H9 (cell line): ENCODE measurements at regions not wholly inside any gene's neighbourhood (a gene's known extent, or its start where the extent isn't known, plus 50 kb on each side); places are given as distances from the start of the nearest gene placed in this dataset.

ENCODE experiments used
- DNase-seq: peaks from one replicate; pipeline ENCODE4 v3.0.0-alpha.2; 2017
- H2AFZ ChIP-seq: one replicate; pipeline ENCODE4 v1.6.1; 2013; ENCODE audit warnings: mild to moderate bottlenecking, low read length, control low read depth, moderate library complexity
- H2AK5ac ChIP-seq: 2 replicates; pipeline ENCODE4 v1.6.1; 2013; ENCODE audit warnings: low read length, control low read depth, mixed read lengths; ENCODE audit not compliant: insufficient read length
- H2BK120ac ChIP-seq: one replicate; pipeline ENCODE4 v1.6.1; 2013; ENCODE audit warnings: low read depth, mild to moderate bottlenecking, low read length, control low read depth, inconsistent platforms; ENCODE audit not compliant: poor library complexity, severe bottlenecking
- H2BK12ac ChIP-seq: 2 replicates; pipeline ENCODE4 v1.6.1; 2013; ENCODE audit warnings: low read length, control low read depth, mixed read lengths, low read depth; ENCODE audit not compliant: insufficient read length
- H2BK15ac ChIP-seq: 2 replicates; pipeline ENCODE4 v1.6.1; 2013; ENCODE audit warnings: low read depth, low read length, control low read depth
- H2BK20ac ChIP-seq: one replicate; pipeline ENCODE4 v1.6.1; 2013; ENCODE audit warnings: low read depth, mild to moderate bottlenecking, low read length, control low read depth, inconsistent platforms; ENCODE audit not compliant: poor library complexity, severe bottlenecking
- H2BK5ac ChIP-seq: 2 replicates; pipeline ENCODE4 v1.6.1; 2013; ENCODE audit warnings: low read length, control low read depth, mixed read lengths; ENCODE audit not compliant: insufficient read length
- H3K14ac ChIP-seq: 2 replicates; pipeline ENCODE4 v1.6.1; 2013; ENCODE audit warnings: low read length, control low read depth; ENCODE audit not compliant: insufficient read depth
- H3K18ac ChIP-seq: 2 replicates; pipeline ENCODE4 v1.6.1; 2013; ENCODE audit warnings: low read depth, mild to moderate bottlenecking, mixed read lengths, low read length, control low read depth; ENCODE audit not compliant: insufficient read length
- H3K23ac ChIP-seq: 2 replicates; pipeline ENCODE4 v1.6.1; 2013; ENCODE audit warnings: low read length, control low read depth, mixed read lengths, low read depth; ENCODE audit not compliant: insufficient read length
- H3K23me2 ChIP-seq: 2 replicates; pipeline ENCODE4 v1.6.1; 2013; ENCODE audit warnings: low read depth, mild to moderate bottlenecking, mixed read lengths, low read length, control low read depth; ENCODE audit not compliant: insufficient read length, poor library complexity, severe bottlenecking
- H3K27ac ChIP-seq: 2 replicates; pipeline ENCODE4 v1.5.1; 2013; ENCODE audit warnings: low read length, control low read depth, mixed read lengths, low read depth; ENCODE audit not compliant: insufficient read length
- H3K27me3 ChIP-seq: 2 replicates; pipeline ENCODE4 v1.6.1; 2013; ENCODE audit warnings: low read length, control low read depth, inconsistent platforms; ENCODE audit not compliant: insufficient read depth
- H3K4ac ChIP-seq: 2 replicates; pipeline ENCODE4 v1.6.1; 2013; ENCODE audit warnings: low read depth, mild to moderate bottlenecking, control low read depth, inconsistent platforms, low read length, moderate library complexity
- H3K4me1 ChIP-seq: 2 replicates; pipeline ENCODE4 v1.6.1; 2013; ENCODE audit warnings: low read length, control low read depth, inconsistent platforms; ENCODE audit not compliant: insufficient read depth
- H3K4me2 ChIP-seq: 2 replicates; pipeline ENCODE4 v1.6.1; 2013; ENCODE audit warnings: low read length, control low read depth, mixed read lengths; ENCODE audit not compliant: insufficient read length, insufficient read depth
- H3K56ac ChIP-seq: 2 replicates; pipeline ENCODE4 v1.6.1; 2013; ENCODE audit warnings: low read depth, mild to moderate bottlenecking, mixed read lengths, low read length, control low read depth; ENCODE audit not compliant: insufficient read length
- H3K79me1 ChIP-seq: 2 replicates; pipeline ENCODE4 v1.6.1; 2013; ENCODE audit warnings: low read depth, mild to moderate bottlenecking, moderate library complexity, low read length, control low read depth, inconsistent platforms; ENCODE audit not compliant: insufficient read depth, poor library complexity, severe bottlenecking
- H3K79me2 ChIP-seq: 2 replicates; pipeline ENCODE4 v1.6.1; 2013; ENCODE audit warnings: low read length, control low read depth, inconsistent platforms; ENCODE audit not compliant: insufficient read depth
- H3K9ac ChIP-seq: 2 replicates; pipeline ENCODE4 v1.6.1; 2013; ENCODE audit warnings: low read length, control low read depth, mixed read lengths; ENCODE audit not compliant: insufficient read length; ENCODE audit errors: extremely low read depth
- H3K9me3 ChIP-seq: one replicate; pipeline ENCODE4 v1.6.1; 2013; ENCODE audit warnings: low read depth, low read length, inconsistent platforms; ENCODE audit not compliant: control insufficient read depth
- H3T11ph ChIP-seq: one replicate; pipeline ENCODE4 v1.6.1; 2013; ENCODE audit warnings: mild to moderate bottlenecking, low read length, control low read depth, inconsistent platforms
- H4K20me1 ChIP-seq: one replicate; pipeline ENCODE4 v1.6.1; 2013; ENCODE audit not compliant: control insufficient read depth, insufficient read length, insufficient read depth
- H4K5ac ChIP-seq: 2 replicates; pipeline ENCODE4 v1.6.1; 2013; ENCODE audit warnings: low read depth, mild to moderate bottlenecking, mixed read lengths, low read length, control low read depth; ENCODE audit not compliant: insufficient read length
- H4K8ac ChIP-seq: replicated peaks from 2 replicates; pipeline ENCODE4 v1.6.1; 2013; ENCODE audit warnings: low read length, control low read depth, mixed read lengths, low read depth; ENCODE audit not compliant: insufficient read length
- H4K91ac ChIP-seq: 2 replicates; pipeline ENCODE4 v1.6.1; 2013; ENCODE audit warnings: low read depth, mild to moderate bottlenecking, moderate library complexity, mixed read lengths, low read length, control low read depth; ENCODE audit not compliant: insufficient read length
- H3K27ac Mint-ChIP-seq, 3 experiments: 2 replicates in 2 of 3; 3 replicates in 1 of 3; pipeline ENCODE4 v1.8.0; 2020 to 2021; ENCODE audit warnings: mixed read lengths in 3 of 3, mild to moderate bottlenecking in 1 of 3, moderate library complexity in 1 of 3
- H3K27me3 Mint-ChIP-seq: 2 replicates; pipeline ENCODE4 v1.8.0; 2021; ENCODE audit warnings: low read depth, mild to moderate bottlenecking, moderate library complexity, mixed read lengths
- H3K36me3 Mint-ChIP-seq, 3 experiments: 2 replicates in 2 of 3; 3 replicates in 1 of 3; pipeline ENCODE4 v1.8.0; 2020 to 2021; ENCODE audit warnings: low read depth in 3 of 3, mixed read lengths in 3 of 3; ENCODE audit not compliant: insufficient read depth in 1 of 3
- H3K4me1 Mint-ChIP-seq, 2 experiments: 2 replicates each; pipeline ENCODE4 v1.8.0; 2020; ENCODE audit warnings: mixed read lengths in 2 of 2
- H3K4me3 Mint-ChIP-seq, 2 experiments: 2 replicates in 1 of 2; 3 replicates in 1 of 2; pipeline ENCODE4 v1.8.0; 2020 to 2021; ENCODE audit warnings: mild to moderate bottlenecking in 2 of 2, mixed read lengths in 2 of 2, moderate library complexity in 1 of 2
- H3K9me3 Mint-ChIP-seq, 2 experiments: 2 replicates in 1 of 2; 3 replicates in 1 of 2; pipeline ENCODE4 v1.8.0; 2020; ENCODE audit warnings: mild to moderate bottlenecking in 2 of 2, mixed read lengths in 2 of 2, moderate library complexity in 1 of 2
- WGBS: extraction: QIAGEN DNeasy Blood & Tissue Kit; methylation state at CpG from one replicate; pipeline ENCODE4 v1.1.7; 2013; ENCODE audit warnings: missing lambda C conversion rate, low lambda C conversion rate, mixed read lengths; ENCODE audit not compliant: insufficient read length; ENCODE audit errors: extremely low coverage; 5-methylcytosine and 5-hydroxymethylcytosine counted together
- TF ChIP-seq, protein P1 (sequence below): fragments of 200-600 bp; sonication (generic); conservative IDR thresholded peaks from 3 replicates; pipeline ENCODE4 v1.8.0; 2021; ENCODE audit warnings: antibody characterized with exemption, mild to moderate bottlenecking

DNA sequence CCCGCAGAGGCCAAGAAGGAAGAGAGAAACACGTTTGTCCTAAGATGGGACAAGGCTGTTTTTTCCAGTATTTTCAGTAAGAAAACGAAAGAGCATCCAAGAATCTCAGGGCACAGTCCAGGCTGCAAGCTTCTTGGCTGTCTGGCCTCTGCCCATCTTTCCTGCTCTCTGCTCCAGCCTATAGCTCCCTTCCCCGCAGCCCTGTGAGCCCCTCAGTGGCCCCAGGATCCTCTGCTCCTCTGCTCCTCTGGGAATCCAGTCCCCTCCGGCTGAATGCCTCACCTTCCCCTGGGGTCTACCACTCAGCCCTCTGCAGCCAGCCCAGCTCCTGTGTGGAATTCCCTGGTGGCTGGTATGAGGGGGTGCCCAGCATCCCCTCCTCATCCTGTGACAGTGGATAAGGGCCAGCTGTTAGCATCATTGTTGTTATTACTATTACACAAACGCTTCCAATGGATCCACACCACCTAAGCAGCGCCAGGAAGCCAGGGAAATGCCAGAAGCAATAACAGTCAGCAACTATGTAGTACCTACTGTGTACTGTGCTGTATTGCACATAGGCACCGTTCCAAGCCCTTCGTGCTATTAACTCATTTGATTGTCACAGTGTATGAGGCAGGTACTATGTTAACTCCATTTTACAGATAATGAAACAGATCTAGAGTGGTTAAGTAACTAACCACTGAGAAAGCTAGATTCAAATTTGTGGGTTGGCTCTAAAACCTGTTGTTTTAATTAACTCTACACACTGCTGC, 60.3 kb upstream of the PTPN1 start:
- Histone ChIP-seq H3K27ac (no peak overlapping the region), H2BK5ac (no peak overlapping the region), H3T11ph (no peak overlapping the region), H3K4me2 (no peak overlapping the region), H3K79me1 (no peaks in the 10 kb centered on the region), H2BK20ac (no peak overlapping the region), H2BK15ac (no peak overlapping the region), H3K4me1 (no peaks in the 10 kb centered on the region; the same call in 1 of the 2 replicates), H2AFZ (no peak overlapping the region), H2BK12ac (no peak overlapping the region), H4K91ac (no peak overlapping the region), H3K56ac (no peak overlapping the region), H2AK5ac (no peak overlapping the region), H3K79me2 (no peaks in the 10 kb centered on the region), H2BK120ac (no peak overlapping the region), H3K4ac (no peak overlapping the region), H3K9me3 (no peaks in the 10 kb centered on the region), H3K23ac (no peak overlapping the region), H4K20me1 (no peaks in the 10 kb centered on the region), H3K14ac (no peak overlapping the region), H3K23me2 (no peaks in the 10 kb centered on the region), H4K5ac (no peak overlapping the region), H4K8ac (no peak overlapping the region), H3K27me3 (no peaks in the 10 kb centered on the region), H3K18ac (no peak overlapping the region), H3K9ac (no peak overlapping the region)
- Mint-ChIP-seq H3K4me1 (peaks cover 19 to 20% of the 10 kb centered on the region in 2 experiments), H3K27ac (0 out of 7 replicates have a peak overlapping the region, but pooled peaks of 1 of the 3 experiments have one; percentile 12), H3K36me3 (no peaks in the 10 kb centered on the region), H3K27me3 (peaks cover 3% of the 10 kb centered on the region), H3K4me3 (no peak overlapping the region), H3K9me3 (peaks cover 0 to 4% of the 10 kb centered on the region in 2 experiments; a peak in 2 of 5 replicates)
- WGBS, result no CpG with 5 or more reads among the region's 9 CpGs
- TF ChIP-seq, protein P1, sequence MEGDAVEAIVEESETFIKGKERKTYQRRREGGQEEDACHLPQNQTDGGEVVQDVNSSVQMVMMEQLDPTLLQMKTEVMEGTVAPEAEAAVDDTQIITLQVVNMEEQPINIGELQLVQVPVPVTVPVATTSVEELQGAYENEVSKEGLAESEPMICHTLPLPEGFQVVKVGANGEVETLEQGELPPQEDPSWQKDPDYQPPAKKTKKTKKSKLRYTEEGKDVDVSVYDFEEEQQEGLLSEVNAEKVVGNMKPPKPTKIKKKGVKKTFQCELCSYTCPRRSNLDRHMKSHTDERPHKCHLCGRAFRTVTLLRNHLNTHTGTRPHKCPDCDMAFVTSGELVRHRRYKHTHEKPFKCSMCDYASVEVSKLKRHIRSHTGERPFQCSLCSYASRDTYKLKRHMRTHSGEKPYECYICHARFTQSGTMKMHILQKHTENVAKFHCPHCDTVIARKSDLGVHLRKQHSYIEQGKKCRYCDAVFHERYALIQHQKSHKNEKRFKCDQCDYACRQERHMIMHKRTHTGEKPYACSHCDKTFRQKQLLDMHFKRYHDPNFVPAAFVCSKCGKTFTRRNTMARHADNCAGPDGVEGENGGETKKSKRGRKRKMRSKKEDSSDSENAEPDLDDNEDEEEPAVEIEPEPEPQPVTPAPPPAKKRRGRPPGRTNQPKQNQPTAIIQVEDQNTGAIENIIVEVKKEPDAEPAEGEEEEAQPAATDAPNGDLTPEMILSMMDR, result no peak
- DNase-seq, result no peak
